Neuronal stem cell (in vitro differentiated cells): ENCODE measurements at regions not wholly inside any gene's neighbourhood (a gene's known extent, or its start where the extent isn't known, plus 50 kb on each side); places are given as distances from the start of the nearest gene placed in this dataset.

Experiments used
- DNase-seq: peaks from one replicate; pipeline ENCODE4 v3.0.0-alpha.2; 2013; ENCODE audit warnings: low spot score
- H2AFZ ChIP-seq: one replicate; pipeline ENCODE4 v1.6.1; 2013; ENCODE audit warnings: mild to moderate bottlenecking, low read length, inconsistent platforms
- H2AK5ac ChIP-seq: 2 replicates; pipeline ENCODE4 v1.6.1; 2013; ENCODE audit warnings: low read depth, mild to moderate bottlenecking, inconsistent platforms, low read length, moderate library complexity, mixed read lengths
- H2BK120ac ChIP-seq: 2 replicates; pipeline ENCODE4 v1.6.1; 2013; ENCODE audit warnings: low read depth, mild to moderate bottlenecking, inconsistent platforms, low read length, moderate library complexity, mixed read lengths
- H2BK12ac ChIP-seq: one replicate; pipeline ENCODE4 v1.6.1; 2013; ENCODE audit warnings: low read length, inconsistent platforms
- H2BK15ac ChIP-seq: 2 replicates; pipeline ENCODE4 v1.6.1; 2013; ENCODE audit warnings: mild to moderate bottlenecking, low read length, inconsistent platforms, mixed read lengths
- H2BK5ac ChIP-seq: one replicate; pipeline ENCODE4 v1.6.1; 2013; ENCODE audit warnings: inconsistent platforms, mild to moderate bottlenecking, low read length, moderate library complexity
- H3K14ac ChIP-seq: one replicate; pipeline ENCODE4 v1.6.1; 2013; ENCODE audit warnings: low read length, inconsistent platforms
- H3K18ac ChIP-seq: 2 replicates; pipeline ENCODE4 v1.6.1; 2013; ENCODE audit warnings: low read length, inconsistent platforms
- H3K23ac ChIP-seq: 2 replicates; pipeline ENCODE4 v1.6.1; 2013; ENCODE audit warnings: low read depth, mild to moderate bottlenecking, mixed read lengths, low read length, inconsistent platforms; ENCODE audit not compliant: poor library complexity
- H3K27ac ChIP-seq: replicated peaks from 3 replicates; pipeline ENCODE4 v1.5.1; 2013; ENCODE audit warnings: low read length, inconsistent platforms
- H3K27me3 ChIP-seq, 3 experiments: 2 replicates each; pipeline ENCODE4 v1.6.1; 2013; ENCODE audit warnings: low read length in 3 of 3, mild to moderate bottlenecking in 2 of 3, inconsistent platforms in 1 of 3, low read depth in 1 of 3, mixed read lengths in 1 of 3, moderate library complexity in 1 of 3; ENCODE audit not compliant: control insufficient read depth in 3 of 3, insufficient read depth in 3 of 3
- H3K36me3 ChIP-seq, 2 donors: replicated peaks in 1 of 2; 2 replicates each; pipeline ENCODE4 v1.6.1; 2013; ENCODE audit warnings: low read length in 2 of 2; ENCODE audit not compliant: control insufficient read depth in 2 of 2, insufficient read depth in 2 of 2
- H3K4ac ChIP-seq: 2 replicates; pipeline ENCODE4 v1.6.1; 2013; ENCODE audit warnings: inconsistent platforms, mild to moderate bottlenecking, low read length, moderate library complexity
- H3K4me1 ChIP-seq, 2 donors: 1 replicate in 1 of 2; 2 replicates in 1 of 2; pipeline ENCODE4 v1.6.1; 2013; ENCODE audit warnings: low read length in 2 of 2, low read depth in 1 of 2; ENCODE audit not compliant: control insufficient read depth in 2 of 2, insufficient read depth in 1 of 2
- H3K4me2 ChIP-seq: one replicate; pipeline ENCODE4 v1.6.1; 2013; ENCODE audit warnings: mild to moderate bottlenecking, low read length, inconsistent platforms; ENCODE audit not compliant: insufficient read depth, poor library complexity, severe bottlenecking
- H3K4me3 ChIP-seq, 2 donors: 2 replicates each; pipeline ENCODE4 v1.5.1; 2013; ENCODE audit warnings: low read length in 2 of 2, mild to moderate bottlenecking in 2 of 2, inconsistent platforms in 1 of 2, moderate library complexity in 1 of 2
- H3K79me1 ChIP-seq: one replicate; pipeline ENCODE4 v1.6.1; 2013; ENCODE audit warnings: low read depth, mild to moderate bottlenecking, inconsistent platforms, low read length, moderate library complexity
- H3K9ac ChIP-seq: one replicate; pipeline ENCODE4 v1.6.1; 2013; ENCODE audit warnings: mild to moderate bottlenecking, low read depth, low read length, inconsistent platforms; ENCODE audit not compliant: poor library complexity
- H3K9me3 ChIP-seq, 2 donors: replicated peaks in 1 of 2; 2 replicates each; pipeline versions ENCODE3 to v1.6.1; 2013; ENCODE audit warnings: low read length in 2 of 2, mild to moderate bottlenecking in 2 of 2, inconsistent platforms in 1 of 2, low read depth in 1 of 2, mixed read lengths in 1 of 2, moderate library complexity in 1 of 2; ENCODE audit not compliant: control insufficient read depth in 2 of 2, insufficient read depth in 1 of 2
- H4K8ac ChIP-seq: one replicate; pipeline ENCODE4 v1.6.1; 2013; ENCODE audit warnings: low read depth, mild to moderate bottlenecking, inconsistent platforms, low read length, moderate library complexity
- H4K91ac ChIP-seq: one replicate; pipeline ENCODE4 v1.6.1; 2013; ENCODE audit warnings: low read length, low read depth, mild to moderate bottlenecking, inconsistent platforms; ENCODE audit not compliant: poor library complexity
- WGBS, 2 donors: extraction: QIAGEN DNeasy Blood & Tissue Kit; methylation state at CpG; one replicate each; pipeline ENCODE4 v1.1.7; 2013; ENCODE audit warnings: missing lambda C conversion rate in 2 of 2, mixed read lengths in 1 of 2; ENCODE audit not compliant: insufficient read length in 2 of 2, insufficient replicate concordance in 1 of 2; ENCODE audit errors: extremely low coverage in 2 of 2; 5-methylcytosine and 5-hydroxymethylcytosine counted together

GRCh38 chr10:56298941-56299340, 62.1 kb downstream of the ZWINT start:
- Histone ChIP-seq H3K4me3 (no peak overlapping the region), H3K18ac (no peak overlapping the region), H3K23ac (no peak overlapping the region), H4K8ac (no peak overlapping the region), H3K79me1 (no peaks in the 10 kb centered on the region), H3K4ac (no peak overlapping the region), H4K91ac (no peak overlapping the region), H3K27ac (no peak overlapping the region), H3K14ac (no peak overlapping the region), H3K4me2 (no peak overlapping the region), H2AFZ (no peak overlapping the region), H3K4me1 (no peaks in the 10 kb centered on the region), H2BK120ac (no peak overlapping the region), H3K9ac (no peak overlapping the region), H3K36me3 (no peaks in the 10 kb centered on the region), H3K27me3 (no peaks in the 10 kb centered on the region), H3K9me3 (no peaks in the 10 kb centered on the region), H2BK12ac (no peak overlapping the region), H2BK15ac (no peak overlapping the region), H2AK5ac (no peak overlapping the region), H2BK5ac (no peak overlapping the region)
- DNase-seq, result no peak
- WGBS, 2 donors, result no CpG with 5 or more reads among the region's 7 CpGs

GRCh38 chr10:56296618-56297017, 64.4 kb downstream of the ZWINT start:
- H3K27me3 ChIP-seq, result no peaks in the 10 kb centered on the region
- H2BK12ac ChIP-seq, result no peak overlapping the region
- no peak overlapping the region for H2AK5ac ChIP-seq
- no peak overlapping the region for H2BK15ac ChIP-seq
- no peaks in the 10 kb centered on the region for H3K79me1 ChIP-seq
- H3K9ac ChIP-seq, result no peak overlapping the region
- no peak overlapping the region for H3K4me2 ChIP-seq
- H4K91ac ChIP-seq, result no peak overlapping the region
- no peak overlapping the region for H3K23ac ChIP-seq
- no peak overlapping the region for H4K8ac ChIP-seq
- H3K4me1 ChIP-seq, result no peaks in the 10 kb centered on the region
- H2BK120ac ChIP-seq, result no peak overlapping the region
- no peaks in the 10 kb centered on the region for H3K9me3 ChIP-seq
- H3K18ac ChIP-seq, result no peak overlapping the region
- no peak overlapping the region for H3K14ac ChIP-seq
- no peak for DNase-seq
- H3K4ac ChIP-seq, result no peak overlapping the region
- H3K27ac ChIP-seq, result no peak overlapping the region
- H3K4me3 ChIP-seq, result no peak overlapping the region
- WGBS, 2 donors, result no CpG with 5 or more reads among the region's 1 CpG
- H3K36me3 ChIP-seq, result no peaks in the 10 kb centered on the region
- no peak overlapping the region for H2AFZ ChIP-seq
- no peak overlapping the region for H2BK5ac ChIP-seq

- H3K4me2 ChIP-seq, result no peak overlapping the region
- H3K36me3 ChIP-seq, result no peaks in the 10 kb centered on the region
- no peak overlapping the region for H3K27ac ChIP-seq
- no peaks in the 10 kb centered on the region for H3K79me1 ChIP-seq
- H3K4me1 ChIP-seq, result no peaks in the 10 kb centered on the region
- no peak overlapping the region for H3K4ac ChIP-seq
- H4K8ac ChIP-seq, result no peak overlapping the region
- DNase-seq, result no peak
- H3K18ac ChIP-seq, result no peak overlapping the region
- H3K14ac ChIP-seq, result no peak overlapping the region
- no peak overlapping the region for H4K91ac ChIP-seq
- H2AFZ ChIP-seq, result no peak overlapping the region
- H2BK120ac ChIP-seq, result no peak overlapping the region
- H2BK15ac ChIP-seq, result no peak overlapping the region
- no peaks in the 10 kb centered on the region for H3K27me3 ChIP-seq
- H2BK5ac ChIP-seq, result no peak overlapping the region
- no peaks in the 10 kb centered on the region for H3K9me3 ChIP-seq
- H3K4me3 ChIP-seq, result no peak overlapping the region
- WGBS, 2 donors, result no CpG with 5 or more reads among the region's 2 CpGs
- H3K9ac ChIP-seq, result no peak overlapping the region
- H2AK5ac ChIP-seq, result no peak overlapping the region
- no peak overlapping the region for H2BK12ac ChIP-seq
- H3K23ac ChIP-seq, result no peak overlapping the region
Measured at GRCh38 chr10:56288403-56288802, 72.7 kb downstream of the ZWINT start.

- no peak overlapping the region for H2AK5ac ChIP-seq
- H3K79me1 ChIP-seq, result no peaks in the 10 kb centered on the region
- no peak overlapping the region for H3K4me2 ChIP-seq
- H3K9ac ChIP-seq, result no peak overlapping the region
- H3K4me3 ChIP-seq, result no peak overlapping the region
- H3K4me1 ChIP-seq, result no peaks in the 10 kb centered on the region
- no peak overlapping the region for H2BK12ac ChIP-seq
- H2BK120ac ChIP-seq, result no peak overlapping the region
- no peaks in the 10 kb centered on the region for H3K36me3 ChIP-seq
- no peak overlapping the region for H4K91ac ChIP-seq
- no peak overlapping the region for H3K14ac ChIP-seq
- H3K27me3 ChIP-seq, result no peaks in the 10 kb centered on the region
- H3K23ac ChIP-seq, result no peak overlapping the region
- no peaks in the 10 kb centered on the region for H3K9me3 ChIP-seq
- no peak overlapping the region for H3K27ac ChIP-seq
- H3K4ac ChIP-seq, result no peak overlapping the region
- no peak overlapping the region for H4K8ac ChIP-seq
- H2BK5ac ChIP-seq, result no peak overlapping the region
- no peak overlapping the region for H2BK15ac ChIP-seq
- no peak overlapping the region for H2AFZ ChIP-seq
- H3K18ac ChIP-seq, result no peak overlapping the region
- no peak for DNase-seq
Measured at GRCh38 chr10:56286096-56286495, 75.0 kb downstream of the ZWINT start.
